Right cardiac atrium (tissue), 5 donors: ENCODE measurements at regions not wholly inside any gene's neighbourhood (a gene's known extent, or its start where the extent isn't known, plus 50 kb on each side); places are given as distances from the start of the nearest gene placed in this dataset.

Experiments used
- ATAC-seq, 2 donors: fragments of 200-7000 bp; cut with Tn5 transposase; one replicate each; pipeline versions ENCODE4 v1.8.0 to v1.9.1; 2020; ENCODE audit warnings: moderate library complexity in 2 of 2, mild to moderate bottlenecking in 1 of 2
- DNase-seq, 3 donors: peaks; one replicate each; pipeline ENCODE4 v3.0.0-alpha.2; 2020
- H3K27ac ChIP-seq: one replicate; pipeline ENCODE4 v1.5.1; 2013; ENCODE audit warnings: mild to moderate bottlenecking, low read length, control low read depth, moderate library complexity
- H3K27me3 ChIP-seq: one replicate; pipeline ENCODE4 v1.6.1; 2013; ENCODE audit not compliant: control insufficient read depth, insufficient read depth
- H3K4me1 ChIP-seq: one replicate; pipeline ENCODE4 v1.6.1; 2013; ENCODE audit warnings: low read length; ENCODE audit not compliant: control insufficient read depth, insufficient read depth
- H3K4me3 ChIP-seq: one replicate; pipeline ENCODE4 v1.5.1; 2013; ENCODE audit warnings: low read length, control low read depth
- H3K9me3 ChIP-seq: one replicate; pipeline ENCODE4 v1.6.1; 2013; ENCODE audit warnings: low read length; ENCODE audit not compliant: control insufficient read depth
- WGBS: extraction: QIAGEN DNeasy Blood & Tissue Kit; methylation state at CpG from one replicate; pipeline ENCODE4 v1.1.7; 2013; 5-methylcytosine and 5-hydroxymethylcytosine counted together
- intact Hi-C, 4 donors: fragments of 100-400 bp; cut with DNase I; formaldehyde crosslinking; loops; one replicate each; pipeline versions ENCODE4 v1.11.0 to v1.14.0; 2022 to 2023
- donor health status: healthy with polysubstance abuse.
- donor health status: DM: no; HTN: yes; CAD: no.
- donor health status: DM: no; HTN: no; CAD: no.
- donor health status: DM: no; HTN: yes; CAD: no; lungs with severe emphysema.
- donor health status: DM: yes; HTN: yes; CAD: no.

- DNase-seq (no peak), ATAC-seq (no peak)
Observed at GRCh38 chr5:125530833-125531615, 784.6 kb upstream of the ZNF608 start.

DNA sequence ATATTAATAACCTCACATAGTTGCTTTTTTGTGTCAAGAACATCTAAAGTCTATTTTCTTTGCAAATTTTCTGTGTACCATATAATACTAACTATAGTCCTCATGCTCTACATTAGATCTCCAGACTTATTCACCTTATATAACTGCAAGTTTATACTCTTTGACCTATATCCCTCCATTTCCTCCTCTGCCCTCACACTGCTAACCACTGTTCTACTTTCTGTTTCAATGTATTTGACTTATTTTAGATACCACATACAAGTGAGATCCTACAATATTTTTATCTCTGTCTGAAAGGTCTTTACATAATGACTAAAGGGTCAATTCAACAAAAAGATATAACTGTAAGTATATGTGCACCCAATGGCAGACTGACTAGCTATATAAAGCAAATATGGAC lies 789.7 kb upstream of the ZNF608 start:
- H3K4me3 ChIP-seq: no peak overlapping the region
- ATAC-seq: no peak
- intact Hi-C loops: no loop called here

More at GRCh38 chr5:125530833-125531615, 784.6 kb upstream of the ZNF608 start:
- no peak overlapping the region for H3K4me3 ChIP-seq
- H3K27me3 ChIP-seq: no peaks in the 10 kb centered on the region
- intact Hi-C loops: no loop called here
- H3K9me3 ChIP-seq: no peaks in the 10 kb centered on the region
- 95% methylated on average over 5 of the region's 5 CpGs for WGBS
- no peaks in the 10 kb centered on the region for H3K4me1 ChIP-seq
- H3K27ac ChIP-seq: no peak overlapping the region

DNA sequence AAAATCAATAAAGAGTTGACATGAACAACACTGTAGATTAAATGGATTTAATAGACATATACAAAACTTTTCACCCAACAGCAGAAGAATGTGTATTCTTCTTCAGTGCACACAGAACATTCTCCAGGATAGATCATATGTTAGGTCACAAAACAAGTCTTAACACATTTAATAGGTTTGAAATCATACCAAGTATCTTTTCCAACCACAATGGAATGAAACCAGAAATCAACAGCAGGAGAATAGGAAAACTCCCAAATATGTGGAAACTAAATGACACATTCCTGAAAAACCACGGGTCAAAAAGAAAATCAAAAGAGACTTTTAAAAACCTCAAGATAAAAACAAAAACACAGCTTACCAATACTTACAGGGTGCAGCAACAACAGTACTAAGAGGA lies 790.1 kb upstream of the ZNF608 start:
- Histone ChIP-seq H3K9me3 (no peaks in the 10 kb centered on the region), H3K4me1 (no peaks in the 10 kb centered on the region), H3K27ac (no peak overlapping the region), H3K4me3 (no peak overlapping the region), H3K27me3 (no peaks in the 10 kb centered on the region)
- ATAC-seq: no peak
- no peak for DNase-seq
- intact Hi-C loops: no loop called here
- 46% methylated on average over 1 of the region's 1 CpG for WGBS

More for the DNA sequence above, 789.7 kb upstream of the ZNF608 start:
- Histone ChIP-seq H3K27me3 (no peaks in the 10 kb centered on the region), H3K4me1 (no peaks in the 10 kb centered on the region), H3K27ac (no peak overlapping the region), H3K9me3 (no peaks in the 10 kb centered on the region)
- DNase-seq: no peak

DNA sequence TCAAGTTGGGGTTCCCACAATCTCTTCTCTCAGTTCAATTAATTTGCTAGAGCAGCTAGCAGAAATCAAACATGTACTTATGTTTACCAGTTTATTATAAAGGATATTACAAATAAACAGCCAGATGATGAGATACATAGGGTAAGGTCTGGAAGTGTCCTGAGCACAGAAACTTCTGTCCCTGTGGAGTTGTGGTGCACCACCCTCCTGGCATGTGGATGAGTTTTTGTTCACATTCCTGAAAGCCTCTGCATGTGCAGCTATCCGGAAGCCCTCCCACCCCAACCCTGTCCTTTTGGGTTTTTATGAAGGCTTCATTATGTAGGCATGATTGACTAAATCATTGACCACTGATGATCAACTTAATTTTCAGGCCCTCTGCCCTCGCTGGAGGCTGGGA lies 791.2 kb upstream of the ZNF608 start:
- Histone ChIP-seq H3K27me3 (no peaks in the 10 kb centered on the region), H3K9me3 (no peaks in the 10 kb centered on the region), H3K27ac (no peak overlapping the region), H3K4me3 (no peak overlapping the region), H3K4me1 (no peaks in the 10 kb centered on the region)
- DNase-seq: no peak
- ATAC-seq: no peak
- intact Hi-C loops: no loop called here
- WGBS: 93% methylated on average over 2 of the region's 2 CpGs

DNA sequence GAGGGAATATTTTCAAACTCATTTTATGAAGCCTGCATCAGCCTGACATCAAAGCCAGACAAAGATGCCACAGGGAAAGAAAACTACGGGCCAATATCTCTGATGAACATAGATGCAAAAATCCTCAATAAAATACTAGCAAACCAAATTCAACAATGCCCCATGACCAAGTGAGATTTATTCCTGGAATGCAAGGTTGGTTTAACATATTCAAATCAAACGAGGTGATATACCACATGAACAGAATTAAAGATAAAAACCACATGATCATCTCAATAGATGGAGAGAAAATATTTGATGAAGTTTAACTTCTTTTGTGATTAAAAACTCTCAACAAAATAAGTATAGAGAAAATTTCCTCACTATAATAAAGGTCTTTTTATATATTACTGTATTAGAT lies 792.0 kb upstream of the ZNF608 start:
- 87% methylated on average over 2 of the region's 2 CpGs for WGBS
- DNase-seq (no peak), ATAC-seq (no peak)
- intact Hi-C loops: no loop called here
- no peaks in the 10 kb centered on the region for H3K4me1 ChIP-seq
- no peak overlapping the region for H3K4me3 ChIP-seq
- no peaks in the 10 kb centered on the region for H3K9me3 ChIP-seq
- H3K27ac ChIP-seq: no peak overlapping the region
- no peaks in the 10 kb centered on the region for H3K27me3 ChIP-seq

GRCh38 chr5:125541085-125541484 lies 794.6 kb upstream of the ZNF608 start:
- H3K9me3 ChIP-seq: no peaks in the 10 kb centered on the region
- intact Hi-C loops: no loop called here

GRCh38 chr5:125549322-125549911 lies 803.0 kb upstream of the ZNF608 start:
- no peaks in the 10 kb centered on the region for H3K4me1 ChIP-seq
- peak; percentile 24 to 89 for ATAC-seq
- no peak for DNase-seq
- intact Hi-C loops: no loop called here
- H3K27ac ChIP-seq: no peak overlapping the region
- H3K4me3 ChIP-seq: no peak overlapping the region
- WGBS: 25% methylated on average over 2 of the region's 2 CpGs
- H3K9me3 ChIP-seq: no peaks in the 10 kb centered on the region
- H3K27me3 ChIP-seq: no peaks in the 10 kb centered on the region

More at GRCh38 chr5:125541085-125541484, 794.6 kb upstream of the ZNF608 start:
- Histone ChIP-seq H3K4me3 (no peak overlapping the region), H3K4me1 (no peaks in the 10 kb centered on the region), H3K27ac (no peak overlapping the region), H3K27me3 (no peaks in the 10 kb centered on the region)
- no peak for ATAC-seq
- WGBS: 94% methylated on average over 2 of the region's 2 CpGs
- DNase-seq: no peak

DNA sequence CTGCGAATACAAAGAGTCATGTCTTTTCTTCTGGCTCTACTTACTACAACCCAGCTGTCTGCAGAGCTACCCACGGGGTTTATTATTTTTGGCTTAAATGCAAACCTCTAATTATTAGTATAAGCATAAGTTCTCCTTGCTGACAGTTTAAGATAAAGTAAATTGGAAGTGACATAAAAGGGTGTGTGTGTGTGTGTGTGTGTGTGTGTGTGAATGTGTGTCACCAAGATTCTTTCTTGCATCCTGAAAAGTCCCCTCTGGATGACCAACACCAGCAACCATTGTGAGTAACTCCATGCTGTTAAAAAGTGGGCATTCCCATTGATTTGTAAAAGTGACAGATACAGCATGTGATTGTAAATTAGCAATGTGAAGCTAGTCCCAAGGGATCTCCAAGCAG lies 803.8 kb upstream of the ZNF608 start:
- ATAC-seq: peak; percentile 74 to 81
- no peak overlapping the region for H3K27ac ChIP-seq

GRCh38 chr5:125551246-125551645 lies 804.8 kb upstream of the ZNF608 start:
- no peaks in the 10 kb centered on the region for H3K9me3 ChIP-seq
- no peak overlapping the region for H3K4me3 ChIP-seq
- no peaks in the 10 kb centered on the region for H3K27me3 ChIP-seq
- no peak overlapping the region for H3K27ac ChIP-seq
- ATAC-seq: no peak
- H3K4me1 ChIP-seq: no peaks in the 10 kb centered on the region
- intact Hi-C loops: no loop called here
- DNase-seq: no peak

More for the DNA sequence above, 803.8 kb upstream of the ZNF608 start:
- Histone ChIP-seq H3K4me1 (no peaks in the 10 kb centered on the region), H3K4me3 (no peak overlapping the region), H3K9me3 (no peaks in the 10 kb centered on the region), H3K27me3 (no peaks in the 10 kb centered on the region)
- intact Hi-C loops: no loop called here
- DNase-seq: no peak
- WGBS: 7% methylated on average over 2 of the region's 2 CpGs

DNA sequence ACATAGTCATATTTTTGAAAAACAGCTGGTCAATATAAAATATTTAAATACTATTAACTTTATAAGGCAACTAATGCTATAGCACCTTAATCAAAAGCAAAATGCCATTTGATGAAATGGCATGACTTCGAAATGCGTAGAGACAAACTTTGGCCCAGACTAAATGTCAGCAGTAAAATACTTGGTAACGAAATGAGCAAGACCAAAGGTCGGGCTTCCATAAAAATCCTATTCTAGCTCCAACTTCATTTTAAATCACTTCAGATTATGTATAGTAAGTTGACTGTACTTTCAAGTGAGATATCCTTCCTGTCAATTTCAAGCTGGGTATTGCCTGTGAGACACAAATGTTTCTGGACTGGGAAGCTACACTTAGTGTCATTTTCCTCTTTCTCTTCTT lies 805.4 kb upstream of the ZNF608 start:
- intact Hi-C loops: no loop called here
- no peak overlapping the region for H3K4me3 ChIP-seq
- no peak overlapping the region for H3K27ac ChIP-seq
- no peaks in the 10 kb centered on the region for H3K27me3 ChIP-seq
- H3K9me3 ChIP-seq: no peaks in the 10 kb centered on the region
- 96% methylated on average over 4 of the region's 4 CpGs for WGBS
- H3K4me1 ChIP-seq: no peaks in the 10 kb centered on the region
- DNase-seq: no peak
- ATAC-seq: no peak

- no peaks in the 10 kb centered on the region for H3K27me3 ChIP-seq
- no peaks in the 10 kb centered on the region for H3K4me1 ChIP-seq
- DNase-seq (no peak), ATAC-seq (no peak)
- no peak overlapping the region for H3K4me3 ChIP-seq
- H3K9me3 ChIP-seq: no peaks in the 10 kb centered on the region
- intact Hi-C loops: no loop called here
- 62% methylated on average over 1 of the region's 1 CpG for WGBS
- H3K27ac ChIP-seq: no peak overlapping the region
Observed at GRCh38 chr5:125552486-125552885, 806.0 kb upstream of the ZNF608 start.
